NCI-H446 (cell line): ENCODE measurements at regions not wholly inside any gene's neighbourhood (a gene's known extent, or its start where the extent isn't known, plus 50 kb on each side); places are given as distances from the start of the nearest gene placed in this dataset.

Experiments
- DNase-seq, 2 experiments: peaks; one replicate each; lab custom pipeline; 2025; lab: John Stamatoyannopoulos, UW

DNA sequence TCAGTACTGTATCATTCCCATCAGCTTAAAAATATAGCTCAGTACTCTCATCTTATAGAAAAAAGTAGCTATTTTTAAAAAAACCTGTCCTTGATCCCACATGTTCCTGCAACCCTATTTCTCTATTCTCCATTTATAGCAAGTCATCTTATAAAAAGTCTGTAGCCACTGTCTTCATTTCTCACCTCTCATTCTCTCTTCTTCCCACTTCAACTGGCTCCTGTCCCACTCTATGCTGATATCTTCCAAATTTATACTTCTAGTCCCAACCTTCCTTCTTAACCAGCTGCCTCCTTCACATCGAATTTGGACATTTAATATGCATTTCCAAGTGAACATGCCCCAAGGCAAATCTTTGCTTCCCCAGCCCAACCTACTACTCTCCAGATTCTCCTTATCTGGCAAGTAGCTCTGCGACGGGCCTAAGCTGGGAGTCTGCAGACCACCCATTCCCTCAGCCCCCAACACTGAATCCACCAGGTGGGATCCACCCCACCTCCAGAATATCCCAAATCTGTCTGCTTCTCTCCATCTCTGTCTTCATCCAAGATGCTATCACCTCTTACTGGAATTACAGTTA, 52.0 kb upstream of the TANC2 start:
- no peak for DNase-seq

DNA sequence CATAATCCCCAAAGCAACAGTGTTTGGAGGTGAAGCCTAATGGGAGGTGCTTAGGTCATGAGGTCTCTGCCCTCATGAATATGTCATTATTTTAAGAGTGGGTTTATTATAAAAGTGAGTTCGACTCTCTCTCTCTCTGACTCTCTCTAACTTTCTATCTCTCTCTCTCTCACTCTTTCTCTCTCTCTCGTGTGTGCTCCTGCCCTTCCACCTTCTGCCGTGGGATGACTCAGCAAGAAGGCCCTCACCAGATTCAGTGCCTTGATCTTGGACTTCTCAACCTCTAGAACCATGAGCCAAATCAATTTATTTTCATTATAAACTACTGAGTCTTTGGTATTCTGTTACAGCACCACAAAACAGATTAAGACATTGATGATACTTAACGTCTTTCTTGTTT, 53.7 kb upstream of the TANC2 start:
- no peak for DNase-seq

- peak; percentile 68 to 87 for DNase-seq
Observed at GRCh38 chr17:62911114-62911513, 54.9 kb upstream of the TANC2 start.

DNA sequence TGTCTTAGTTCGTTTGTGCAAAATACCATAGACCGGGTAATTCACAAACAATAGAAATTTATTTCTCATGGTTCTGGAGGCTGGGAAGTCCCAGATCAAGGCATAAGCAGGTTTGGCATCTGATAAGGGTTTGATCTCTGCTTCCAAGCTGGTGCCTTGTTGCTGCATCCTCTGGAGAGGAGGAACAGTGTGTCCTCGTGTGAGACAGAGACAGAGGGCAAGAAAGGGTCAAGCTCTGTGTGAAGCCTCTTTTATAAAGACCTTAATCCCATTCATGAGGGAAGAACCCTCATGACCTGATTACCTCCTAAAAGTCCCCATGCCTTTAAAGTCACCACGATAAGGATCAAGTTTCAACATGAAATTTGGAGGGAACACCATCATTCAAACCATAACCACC, 55.8 kb upstream of the TANC2 start:
- DNase-seq: no peak

DNA sequence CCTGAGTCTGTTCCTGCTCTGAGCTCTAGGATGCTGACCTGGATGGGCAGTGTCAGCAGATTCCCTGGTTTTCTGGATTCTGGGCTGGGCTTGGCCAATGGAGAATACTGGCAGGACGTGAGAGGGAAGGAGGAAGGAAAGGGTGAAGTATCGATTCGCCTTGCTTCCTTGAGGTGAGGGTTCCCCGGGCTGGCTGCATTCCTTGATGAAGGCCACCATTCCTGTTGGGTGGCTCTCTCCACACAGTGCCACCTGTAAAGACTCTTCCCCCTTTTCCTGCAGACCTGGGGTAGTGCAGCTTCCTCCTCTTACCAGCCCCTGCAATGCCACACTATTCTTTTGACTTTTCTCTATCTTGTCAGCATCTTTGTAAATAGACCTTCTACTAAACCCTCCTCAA, 58.1 kb upstream of the TANC2 start:
- no peak for DNase-seq

DNA sequence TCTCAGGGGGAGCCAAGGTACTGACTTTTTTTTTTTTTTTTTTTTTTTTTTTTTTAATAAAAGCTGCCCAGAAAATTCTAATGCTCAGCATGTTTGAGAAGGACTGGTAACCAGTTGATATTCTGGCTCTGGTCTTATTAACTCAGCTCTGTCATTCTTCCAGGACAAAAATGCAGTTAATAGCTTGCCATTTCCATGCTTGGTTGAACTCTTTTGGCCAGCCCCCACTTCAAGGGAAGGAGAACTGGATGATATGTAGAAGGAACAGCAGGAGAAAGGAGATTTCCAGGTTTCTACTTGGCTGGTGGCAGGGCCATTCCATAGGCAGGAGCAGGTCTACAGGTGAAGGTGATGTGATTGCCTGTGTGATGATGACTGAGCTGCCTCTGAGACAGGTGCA, 59.2 kb upstream of the TANC2 start:
- peak in 1 of 2 experiments; percentile 11 for DNase-seq

GRCh38 chr17:62905233-62905632, 60.8 kb upstream of the TANC2 start:
- no peak for DNase-seq

DNA sequence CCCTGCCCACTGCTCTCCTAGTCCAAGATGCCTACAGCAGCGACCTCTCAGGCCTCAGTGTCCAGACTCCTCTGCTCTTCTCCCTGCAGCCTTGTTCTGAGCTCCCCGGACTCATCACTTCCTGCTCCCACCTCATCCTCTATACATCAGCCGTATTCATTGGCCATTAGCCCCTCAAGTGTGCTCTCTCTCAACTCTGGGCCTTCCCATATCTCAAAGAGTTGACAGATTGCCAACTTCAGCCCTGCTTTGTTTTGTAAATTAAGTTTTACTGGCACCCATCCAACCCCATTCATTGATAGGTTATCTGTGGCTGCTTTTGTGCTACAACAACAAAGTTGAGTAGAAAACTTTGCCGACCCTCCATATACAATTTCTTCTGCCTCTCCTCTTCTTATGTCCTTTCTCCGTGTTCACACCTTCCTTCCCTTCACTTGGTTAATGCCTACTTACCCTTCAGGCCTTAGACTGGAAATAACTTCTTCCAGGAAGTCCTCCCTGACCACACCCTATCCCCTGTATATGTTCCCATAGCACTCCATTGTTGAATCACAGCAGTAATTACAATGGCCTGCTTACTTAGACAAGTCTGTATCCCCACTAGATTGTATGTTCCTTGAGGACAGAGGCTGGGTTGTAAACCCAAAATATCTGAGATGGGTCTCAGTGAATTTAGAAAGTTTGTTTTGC, 63.4 kb upstream of the TANC2 start:
- no peak for DNase-seq

DNA sequence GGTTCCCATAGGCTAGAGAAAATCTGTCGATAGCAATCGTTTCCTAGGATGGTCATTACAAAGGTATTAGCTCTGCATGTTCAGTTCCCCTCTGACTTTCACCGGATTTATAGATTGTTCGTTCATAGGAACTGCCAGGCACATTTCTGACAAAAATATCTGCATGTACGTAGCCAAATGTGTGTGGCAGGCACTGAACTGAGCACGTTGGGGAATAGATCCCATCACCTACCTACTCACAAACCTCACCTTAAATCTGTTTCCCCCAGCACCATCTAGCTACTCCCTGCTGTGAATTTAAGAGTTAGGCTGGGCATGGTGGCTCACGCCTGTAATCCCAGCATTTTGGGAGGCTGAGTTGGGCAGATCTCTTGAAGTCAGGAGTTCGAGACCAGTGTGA, 64.5 kb upstream of the TANC2 start:
- DNase-seq: no peak

DNA sequence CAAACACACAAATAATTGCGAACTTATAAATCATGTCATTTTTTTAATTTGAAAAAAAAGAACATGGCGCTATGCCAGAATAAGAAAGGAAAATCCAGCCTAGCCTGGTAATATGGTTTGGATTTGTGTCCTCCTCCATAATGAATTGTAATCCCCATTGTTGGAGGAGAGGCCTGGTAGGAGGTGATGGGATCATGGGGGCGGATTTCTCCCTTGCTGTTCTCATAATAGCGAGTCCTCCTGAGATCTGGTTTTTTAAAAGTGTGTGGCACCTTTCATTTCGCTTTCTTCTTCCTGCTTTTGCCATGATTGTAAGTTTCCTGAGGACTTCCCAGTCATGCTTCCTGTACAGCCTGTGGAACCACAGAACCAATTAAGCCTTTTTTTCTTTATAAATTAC, 65.9 kb upstream of the TANC2 start:
- no peak for DNase-seq

- DNase-seq: no peak
Observed at GRCh38 chr17:62899361-62899760, 66.7 kb upstream of the TANC2 start.

DNA sequence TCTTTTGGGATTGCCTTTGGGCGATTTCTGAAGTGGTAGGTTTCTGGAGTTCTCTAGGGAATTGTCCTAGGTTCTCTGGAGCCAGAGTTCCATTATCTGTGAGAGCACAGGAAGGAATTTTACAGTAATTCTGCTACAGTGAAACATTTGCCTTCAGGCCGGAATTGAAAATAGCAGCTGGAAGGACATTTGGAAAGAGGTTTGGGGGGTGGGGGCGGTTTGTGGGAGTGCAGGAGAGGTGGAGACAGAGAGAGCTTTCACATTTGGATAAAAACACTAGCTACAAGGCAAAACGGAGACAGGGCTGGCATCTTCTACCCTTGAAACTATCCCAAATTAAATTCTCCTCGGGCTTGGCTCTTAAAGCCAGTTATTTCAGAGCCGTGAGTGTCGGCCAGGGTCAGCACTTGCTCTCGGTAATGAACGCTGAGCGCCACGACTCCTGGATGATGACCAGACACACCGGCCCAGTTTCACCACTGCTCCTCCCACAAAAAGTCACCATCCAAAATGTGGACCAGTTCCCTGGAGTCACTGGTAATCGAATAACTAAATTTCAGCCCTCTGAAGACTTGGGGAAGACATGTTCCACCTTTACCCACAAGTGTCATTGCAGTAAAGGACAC, 67.7 kb upstream of the TANC2 start:
- DNase-seq: no peak

- no peak for DNase-seq
Observed at GRCh38 chr17:62897706-62898105, 68.3 kb upstream of the TANC2 start.

- no peak for DNase-seq
Observed at GRCh38 chr17:62895320-62896301, 70.4 kb upstream of the TANC2 start.

GRCh38 chr17:62892870-62893338, 73.1 kb upstream of the TANC2 start:
- DNase-seq: no peak

DNA sequence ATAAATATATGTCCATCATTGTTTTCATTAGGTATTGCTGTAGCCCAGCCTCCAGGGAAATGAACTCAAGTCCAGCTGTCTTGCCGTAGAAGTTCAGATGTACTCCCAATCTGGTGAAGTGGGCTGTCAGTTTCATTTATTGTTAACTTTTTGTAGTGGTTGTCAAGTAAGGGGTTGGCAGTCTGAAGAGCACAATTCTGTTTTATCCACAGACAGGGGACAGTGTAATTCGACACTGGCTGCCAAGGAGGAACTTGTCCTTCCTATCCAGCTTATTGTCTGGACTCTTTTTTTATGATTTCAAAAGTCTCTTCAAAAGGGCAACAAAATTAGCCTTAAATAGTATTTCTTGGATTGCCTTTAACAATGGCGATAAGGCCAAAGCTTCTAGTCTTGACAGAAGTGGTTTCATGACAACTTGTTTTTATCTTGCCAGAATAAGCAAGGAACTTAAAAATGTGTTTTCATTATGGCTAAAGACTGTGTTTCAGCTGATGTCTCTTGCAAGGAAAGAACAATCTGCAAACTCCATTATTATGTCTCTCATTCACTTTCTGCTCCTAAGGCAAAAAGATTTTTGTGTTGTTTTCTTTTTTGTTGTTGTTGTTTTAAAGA, 73.9 kb upstream of the TANC2 start:
- DNase-seq: no peak

- DNase-seq: no peak
Observed at GRCh38 chr17:62891659-62892058, 74.4 kb upstream of the TANC2 start.

- no peak for DNase-seq
Observed at GRCh38 chr17:62888765-62889164, 77.3 kb upstream of the TANC2 start.

- DNase-seq: no peak
Observed at GRCh38 chr17:62888148-62888547, 77.9 kb upstream of the TANC2 start.

DNA sequence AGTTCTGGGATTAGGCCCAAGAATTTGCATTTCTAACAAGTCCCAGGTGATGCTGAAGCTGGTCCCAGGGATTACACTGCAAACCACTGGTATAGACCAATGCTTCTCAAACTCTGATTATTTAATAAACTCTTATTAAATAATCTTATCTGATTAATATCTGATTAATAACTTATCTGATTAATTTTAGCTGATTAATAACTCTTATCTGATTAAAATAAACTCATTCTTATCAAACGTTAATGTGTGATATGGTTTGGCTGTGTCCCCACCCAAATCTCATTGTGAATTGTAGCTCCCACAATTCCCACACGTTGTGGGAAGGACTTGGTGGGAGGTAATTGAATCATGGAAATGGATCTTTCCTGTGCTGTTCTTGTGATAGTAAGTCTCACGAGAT, 78.6 kb upstream of the TANC2 start:
- DNase-seq: no peak

DNA sequence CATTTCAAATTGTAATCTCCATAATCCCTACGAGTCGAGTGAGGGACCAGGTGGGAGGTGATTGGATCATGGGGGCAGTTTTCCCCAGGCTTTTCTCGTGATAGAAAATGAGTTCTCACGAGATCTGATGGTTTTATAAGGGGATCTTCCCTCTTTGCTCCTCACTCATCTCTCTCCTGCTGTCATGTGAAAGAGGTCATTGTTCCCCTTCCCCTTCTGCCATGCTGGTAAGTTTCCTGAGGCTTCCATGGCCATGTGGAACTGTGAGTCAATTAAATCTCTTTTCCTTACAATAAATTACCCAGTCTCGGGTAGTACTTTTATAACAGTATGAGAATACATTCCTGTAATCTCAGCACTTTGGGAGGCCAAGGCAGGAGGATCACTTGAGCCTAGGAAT, 76.7 kb upstream of the MARCHF10 start:
- DNase-seq: no peak

DNA sequence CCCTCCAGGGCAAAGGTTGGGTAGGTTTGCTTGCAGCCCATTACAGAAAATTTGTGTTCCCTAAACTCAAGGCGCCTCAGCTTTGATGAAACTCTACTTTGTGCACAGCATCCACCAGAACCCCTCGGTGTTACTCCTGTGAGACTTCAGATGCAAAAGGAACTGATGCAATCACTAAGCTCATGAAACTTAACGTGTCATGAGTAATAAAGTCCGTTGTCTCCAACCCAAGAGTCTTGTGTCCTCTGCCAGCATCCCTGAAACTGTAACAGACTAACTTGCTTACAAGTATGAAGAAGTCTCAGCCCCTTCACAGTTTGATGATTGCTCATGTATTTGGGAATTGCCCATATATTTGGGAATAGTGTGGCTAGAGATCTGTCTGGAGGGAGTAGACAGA, 74.8 kb upstream of the MARCHF10 start:
- DNase-seq: no peak
